OCI-LY1 (cell line): ENCODE measurements at regions not wholly inside any gene's neighbourhood (a gene's known extent, or its start where the extent isn't known, plus 50 kb on each side); places are given as distances from the start of the nearest gene placed in this dataset.

Experiments used
- EZH2 ChIP-seq: fragments of 200-600 bp; sonication (generic), shearing (Covaris generic); IDR thresholded peaks from 2 replicates; pipeline ENCODE4 v1.8.0; 2017; ENCODE audit warnings: borderline replicate concordance, mixed run types, mild to moderate bottlenecking, antibody characterized with exemption, low read length, moderate library complexity, mixed read lengths
- TF ChIP-seq, protein P1 (sequence below): fragments of 200-600 bp; sonication (generic), shearing (Covaris generic); IDR thresholded peaks from 2 replicates; pipeline ENCODE4 v1.5.1; 2017; ENCODE audit warnings: mild to moderate bottlenecking, antibody characterized with exemption, low read length, moderate library complexity, mixed read lengths

GRCh38 chr4:23697722-23698121, 192.1 kb downstream of the PPARGC1A start:
- TF ChIP-seq, protein P1, sequence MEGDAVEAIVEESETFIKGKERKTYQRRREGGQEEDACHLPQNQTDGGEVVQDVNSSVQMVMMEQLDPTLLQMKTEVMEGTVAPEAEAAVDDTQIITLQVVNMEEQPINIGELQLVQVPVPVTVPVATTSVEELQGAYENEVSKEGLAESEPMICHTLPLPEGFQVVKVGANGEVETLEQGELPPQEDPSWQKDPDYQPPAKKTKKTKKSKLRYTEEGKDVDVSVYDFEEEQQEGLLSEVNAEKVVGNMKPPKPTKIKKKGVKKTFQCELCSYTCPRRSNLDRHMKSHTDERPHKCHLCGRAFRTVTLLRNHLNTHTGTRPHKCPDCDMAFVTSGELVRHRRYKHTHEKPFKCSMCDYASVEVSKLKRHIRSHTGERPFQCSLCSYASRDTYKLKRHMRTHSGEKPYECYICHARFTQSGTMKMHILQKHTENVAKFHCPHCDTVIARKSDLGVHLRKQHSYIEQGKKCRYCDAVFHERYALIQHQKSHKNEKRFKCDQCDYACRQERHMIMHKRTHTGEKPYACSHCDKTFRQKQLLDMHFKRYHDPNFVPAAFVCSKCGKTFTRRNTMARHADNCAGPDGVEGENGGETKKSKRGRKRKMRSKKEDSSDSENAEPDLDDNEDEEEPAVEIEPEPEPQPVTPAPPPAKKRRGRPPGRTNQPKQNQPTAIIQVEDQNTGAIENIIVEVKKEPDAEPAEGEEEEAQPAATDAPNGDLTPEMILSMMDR = no peak
- no peak for TF ChIP-seq EZH2
